ENCODE measurements at regions not wholly inside any gene's neighbourhood (a gene's known extent, or its start where the extent isn't known, plus 50 kb on each side); places are given as distances from the start of the nearest gene placed in this dataset.

- H3K4me3 ChIP-seq (ENCODE audit: low read length): no peak overlapping the region
- H3K36me3 ChIP-seq (ENCODE audit: control insufficient read depth, low read length): no peaks in the 10 kb centered on the region
- no peak overlapping the region for H3K4me2 ChIP-seq (ENCODE audit: low read length)
- no peaks in the 10 kb centered on the region for H3K9me3 ChIP-seq (ENCODE audit: control insufficient read depth, insufficient read depth, low read length)
- no peaks in the 10 kb centered on the region for H3K4me1 ChIP-seq (ENCODE audit: control insufficient read depth, low read length)
- no peaks in the 10 kb centered on the region for H3F3A ChIP-seq (ENCODE audit: control insufficient read depth, insufficient read depth)
- H3K27ac ChIP-seq (ENCODE audit: low read depth, low read length): no peak overlapping the region
- TF ChIP-seq, protein P1, sequence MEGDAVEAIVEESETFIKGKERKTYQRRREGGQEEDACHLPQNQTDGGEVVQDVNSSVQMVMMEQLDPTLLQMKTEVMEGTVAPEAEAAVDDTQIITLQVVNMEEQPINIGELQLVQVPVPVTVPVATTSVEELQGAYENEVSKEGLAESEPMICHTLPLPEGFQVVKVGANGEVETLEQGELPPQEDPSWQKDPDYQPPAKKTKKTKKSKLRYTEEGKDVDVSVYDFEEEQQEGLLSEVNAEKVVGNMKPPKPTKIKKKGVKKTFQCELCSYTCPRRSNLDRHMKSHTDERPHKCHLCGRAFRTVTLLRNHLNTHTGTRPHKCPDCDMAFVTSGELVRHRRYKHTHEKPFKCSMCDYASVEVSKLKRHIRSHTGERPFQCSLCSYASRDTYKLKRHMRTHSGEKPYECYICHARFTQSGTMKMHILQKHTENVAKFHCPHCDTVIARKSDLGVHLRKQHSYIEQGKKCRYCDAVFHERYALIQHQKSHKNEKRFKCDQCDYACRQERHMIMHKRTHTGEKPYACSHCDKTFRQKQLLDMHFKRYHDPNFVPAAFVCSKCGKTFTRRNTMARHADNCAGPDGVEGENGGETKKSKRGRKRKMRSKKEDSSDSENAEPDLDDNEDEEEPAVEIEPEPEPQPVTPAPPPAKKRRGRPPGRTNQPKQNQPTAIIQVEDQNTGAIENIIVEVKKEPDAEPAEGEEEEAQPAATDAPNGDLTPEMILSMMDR (IDR thresholded peaks at IDR 0.05; ENCODE audit: low read depth, low read length, poor library complexity, severe bottlenecking): no peak
- no peak for TF ChIP-seq EZH2phosphoT487 (IDR thresholded peaks at IDR 0.05; ENCODE audit: borderline replicate concordance, low read length)
- no peaks in the 10 kb centered on the region for H3K27me3 ChIP-seq (ENCODE audit: control insufficient read depth, low read length)
- H4K20me1 ChIP-seq (ENCODE audit: control insufficient read depth, insufficient read depth, low read depth, low read length): no peaks in the 10 kb centered on the region
- H3K79me2 ChIP-seq (ENCODE audit: control insufficient read depth, low read length): no peaks in the 10 kb centered on the region
- no peaks in the 10 kb centered on the region for H3K9me2 ChIP-seq (replicated peaks; ENCODE audit: control insufficient read depth, low read length)
These were observed 399.0 kb upstream of the KLF12 start for GRCh38 chr13:74533226-74533625.

GRCh38 chr13:74530011-74530410, 395.8 kb upstream of the KLF12 start:
- Histone ChIP-seq H3K36me3 (ENCODE audit: control insufficient read depth, low read length) (no peaks in the 10 kb centered on the region), H3F3A (ENCODE audit: control insufficient read depth, insufficient read depth) (no peaks in the 10 kb centered on the region), H3K27ac (ENCODE audit: low read depth, low read length) (no peak overlapping the region), H3K27me3 (ENCODE audit: control insufficient read depth, low read length) (no peaks in the 10 kb centered on the region), H3K4me1 (ENCODE audit: control insufficient read depth, low read length) (no peaks in the 10 kb centered on the region), H3K4me3 (ENCODE audit: low read length) (no peak overlapping the region), H3K9me3 (ENCODE audit: control insufficient read depth, insufficient read depth, low read length) (no peaks in the 10 kb centered on the region), H3K9me2 (replicated peaks; ENCODE audit: control insufficient read depth, low read length) (no peaks in the 10 kb centered on the region), H4K20me1 (ENCODE audit: control insufficient read depth, insufficient read depth, low read depth, low read length) (no peaks in the 10 kb centered on the region), H3K4me2 (ENCODE audit: low read length) (no peak overlapping the region), H3K79me2 (ENCODE audit: control insufficient read depth, low read length) (no peaks in the 10 kb centered on the region)
- TF ChIP-seq, protein P1 (IDR thresholded peaks at IDR 0.05; ENCODE audit: low read depth, low read length, poor library complexity, severe bottlenecking): no peak
- no peak for TF ChIP-seq EZH2phosphoT487 (IDR thresholded peaks at IDR 0.05; ENCODE audit: borderline replicate concordance, low read length)

GRCh38 chr13:74528734-74529513, 394.7 kb upstream of the KLF12 start:
- TF ChIP-seq, protein P1 (IDR thresholded peaks at IDR 0.05; ENCODE audit: low read depth, low read length, poor library complexity, severe bottlenecking): no peak
- no peak for TF ChIP-seq EZH2phosphoT487 (IDR thresholded peaks at IDR 0.05; ENCODE audit: borderline replicate concordance, low read length)
- H3K4me1 ChIP-seq (ENCODE audit: control insufficient read depth, low read length): no peaks in the 10 kb centered on the region
- H4K20me1 ChIP-seq (ENCODE audit: control insufficient read depth, insufficient read depth, low read depth, low read length): no peaks in the 10 kb centered on the region
- H3K27me3 ChIP-seq (ENCODE audit: control insufficient read depth, low read length): no peaks in the 10 kb centered on the region
- H3K36me3 ChIP-seq (ENCODE audit: control insufficient read depth, low read length): no peaks in the 10 kb centered on the region
- H3K9me2 ChIP-seq (replicated peaks; ENCODE audit: control insufficient read depth, low read length): no peaks in the 10 kb centered on the region
- H3K27ac ChIP-seq (ENCODE audit: low read depth, low read length): no peak overlapping the region
- H3K4me3 ChIP-seq (ENCODE audit: low read length): no peak overlapping the region
- no peaks in the 10 kb centered on the region for H3K9me3 ChIP-seq (ENCODE audit: control insufficient read depth, insufficient read depth, low read length)
- H3K4me2 ChIP-seq (ENCODE audit: low read length): no peak overlapping the region
- no peaks in the 10 kb centered on the region for H3F3A ChIP-seq (ENCODE audit: control insufficient read depth, insufficient read depth)
- H3K79me2 ChIP-seq (ENCODE audit: control insufficient read depth, low read length): no peaks in the 10 kb centered on the region
